ENCODE measurements at regions not wholly inside any gene's neighbourhood (a gene's known extent, or its start where the extent isn't known, plus 50 kb on each side); places are given as distances from the start of the nearest gene placed in this dataset.
"Not testable (repeated sequence)": the region's sequence is repeated elsewhere in the genome, so short reads cannot be mapped to it uniquely, and the experiment has no call there.

- H3K4me3 Mint-ChIP-seq = no peak overlapping the region
- CTCF ChIA-PET = interaction anchor here (1.1 kb wide), 1 partner anchor 64 kb away, joined by 3 read pairs; no protein-coding TSS in a partner anchor
- H3K36me3 Mint-ChIP-seq (ENCODE audit: low read depth) = no peaks in the 10 kb centered on the region
- ATAC-seq (no peak), DNase-seq (no peak)
- POLR2A ChIA-PET = no interaction called here
- H3K9me3 Mint-ChIP-seq = no peaks in the 10 kb centered on the region
- no peaks in the 10 kb centered on the region for H3K4me1 Mint-ChIP-seq (ENCODE audit: low read depth)
- no peak for TF ChIP-seq CTCF (IDR thresholded peaks at IDR 0.05)
- intact Hi-C loops (cut with micrococcal nuclease) = no loop called here
- no peak overlapping the region for H3K27ac Mint-ChIP-seq
- no peaks in the 10 kb centered on the region for H3K27me3 Mint-ChIP-seq
Measured at GRCh38 chr15:57797110-57797509, 90.6 kb downstream of the POLR2M start.

GRCh38 chr15:57797568-57798267 lies 91.2 kb downstream of the POLR2M start:
- no peak for ATAC-seq
- H3K36me3 Mint-ChIP-seq (ENCODE audit: low read depth) = no peaks in the 10 kb centered on the region
- no peaks in the 10 kb centered on the region for H3K9me3 Mint-ChIP-seq
- DNase-seq = no peak
- H3K27ac Mint-ChIP-seq = no peak overlapping the region
- ChIA-PET POLR2A (no interaction called here), CTCF (interaction anchor here (1.1 to 1.5 kb wide), 2 partner anchors 54 to 63 kb away, joined by 3 to 4 read pairs; no protein-coding TSS in a partner anchor)
- intact Hi-C loops (cut with micrococcal nuclease) = no loop called here
- no peak overlapping the region for H3K4me3 Mint-ChIP-seq
- H3K27me3 Mint-ChIP-seq = no peaks in the 10 kb centered on the region
- no peak for TF ChIP-seq CTCF (IDR thresholded peaks at IDR 0.05)
- no peaks in the 10 kb centered on the region for H3K4me1 Mint-ChIP-seq (ENCODE audit: low read depth)

- CTCF ChIA-PET = no interaction called here
- TF ChIP-seq CTCF (IDR thresholded peaks at IDR 0.05) = no peak
- POLR2A ChIA-PET = no interaction called here
- Mint-ChIP-seq H3K4me1 (ENCODE audit: low read depth) (no peaks in the 10 kb centered on the region), H3K27ac (no peak overlapping the region), H3K4me3 (no peak overlapping the region), H3K27me3 (no peaks in the 10 kb centered on the region), H3K36me3 (ENCODE audit: low read depth) (no peaks in the 10 kb centered on the region), H3K9me3 (peaks cover 1% of the 10 kb centered on the region)
- intact Hi-C loops (cut with micrococcal nuclease) = no loop called here
- no peak for DNase-seq
- ATAC-seq = no peak
Measured at GRCh38 chr15:57806003-57806402, 99.5 kb downstream of the POLR2M start.

- H3K27ac Mint-ChIP-seq; intact Hi-C loops (cut with micrococcal nuclease); H3K4me3 Mint-ChIP-seq; ATAC-seq; H3K36me3 Mint-ChIP-seq (ENCODE audit: low read depth); DNase-seq; CTCF ChIA-PET; H3K4me1 Mint-ChIP-seq (ENCODE audit: low read depth); POLR2A ChIA-PET; H3K27me3 Mint-ChIP-seq; H3K9me3 Mint-ChIP-seq: not testable (repeated sequence)
Measured at GRCh38 chr15:57809285-57809684, 102.8 kb downstream of the POLR2M start.

GRCh38 chr15:57816599-57816998 lies 110.1 kb downstream of the POLR2M start:
- Mint-ChIP-seq H3K27ac (no peak overlapping the region), H3K9me3 (no peaks in the 10 kb centered on the region), H3K36me3 (ENCODE audit: low read depth) (no peaks in the 10 kb centered on the region), H3K4me3 (no peak overlapping the region), H3K4me1 (ENCODE audit: low read depth) (no peaks in the 10 kb centered on the region), H3K27me3 (peaks cover 12% of the 10 kb centered on the region)
- TF ChIP-seq CTCF (IDR thresholded peaks at IDR 0.05) = no peak
- ChIA-PET CTCF (no interaction called here), POLR2A (interaction anchor here (0.6 kb wide), 1 partner anchor 190 kb away, joined by 3 read pairs; no protein-coding TSS in a partner anchor)
- intact Hi-C loops (cut with micrococcal nuclease) = no loop called here
- DNase-seq (no peak), ATAC-seq (no peak)

All from activated CD8-positive, alpha-beta T cell treated with anti-CD3 and anti-CD28 coated beads for 36 hours (primary cell).